GM10266 (cell line): ENCODE measurements at regions not wholly inside any gene's neighbourhood (a gene's known extent, or its start where the extent isn't known, plus 50 kb on each side); places are given as distances from the start of the nearest gene placed in this dataset.

ENCODE experiments used
- DNase-seq: peaks from one replicate; pipeline ENCODE4 v3.0.0; 2012; ENCODE audit errors: extremely low spot score
- TF ChIP-seq, protein P1 (sequence below): IDR thresholded peaks from 2 replicates; pipeline ENCODE4 v1.5.1; 2012; ENCODE audit warnings: mild to moderate bottlenecking, low read depth; ENCODE audit not compliant: control insufficient read depth, insufficient read depth; ENCODE audit errors: missing control alignments

DNA sequence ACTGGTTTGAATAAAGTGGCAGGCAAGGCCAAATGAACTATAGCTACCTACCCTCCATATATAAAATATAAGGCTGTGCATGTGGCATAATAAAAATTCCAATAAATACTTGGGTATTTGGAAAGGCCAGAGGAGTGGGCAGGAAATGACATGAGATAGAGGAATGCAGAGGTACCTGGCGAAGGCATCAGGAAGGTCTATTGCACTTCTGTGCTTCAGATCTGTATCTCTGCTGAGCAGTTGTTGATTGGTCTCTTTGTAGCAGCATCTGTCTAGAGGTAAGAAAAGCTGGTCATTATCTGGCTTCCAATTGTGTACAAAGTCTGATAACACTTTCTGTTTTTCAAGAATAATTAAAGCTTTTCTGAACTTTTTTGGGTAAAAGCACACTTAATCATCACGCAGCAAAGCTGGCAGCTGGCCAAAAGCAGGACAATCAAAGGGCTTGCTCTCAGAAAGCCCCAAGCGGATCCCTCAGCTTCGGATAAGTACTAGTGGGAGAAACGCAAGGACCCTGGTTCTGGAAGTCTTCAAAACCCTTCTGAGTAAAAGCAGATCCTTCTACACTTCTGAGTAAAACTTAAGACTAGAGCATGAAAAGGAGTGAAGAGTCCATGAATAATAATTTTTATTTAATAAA lies 120.1 kb upstream of the TCF21 start:
- no peak for DNase-seq

DNA sequence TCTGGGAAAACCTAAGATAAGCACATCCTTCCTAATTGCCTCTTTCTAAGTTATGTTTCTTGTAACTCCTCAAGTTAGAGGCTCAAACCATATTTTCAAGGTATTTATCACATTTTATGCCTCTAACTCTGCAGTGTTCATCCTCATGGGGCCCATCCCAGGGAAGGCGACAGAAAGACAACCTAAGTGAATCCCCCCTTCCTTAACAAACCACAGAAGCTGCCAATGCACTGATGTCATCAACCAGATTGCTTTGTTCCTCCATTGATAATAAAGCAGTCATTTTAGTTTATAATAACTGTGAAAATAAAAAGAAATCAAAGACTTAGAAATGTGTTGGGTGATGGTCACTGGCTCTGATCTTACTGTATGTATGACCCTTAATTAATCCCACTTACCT lies 119.5 kb upstream of the TCF21 start:
- TF ChIP-seq, protein P1, sequence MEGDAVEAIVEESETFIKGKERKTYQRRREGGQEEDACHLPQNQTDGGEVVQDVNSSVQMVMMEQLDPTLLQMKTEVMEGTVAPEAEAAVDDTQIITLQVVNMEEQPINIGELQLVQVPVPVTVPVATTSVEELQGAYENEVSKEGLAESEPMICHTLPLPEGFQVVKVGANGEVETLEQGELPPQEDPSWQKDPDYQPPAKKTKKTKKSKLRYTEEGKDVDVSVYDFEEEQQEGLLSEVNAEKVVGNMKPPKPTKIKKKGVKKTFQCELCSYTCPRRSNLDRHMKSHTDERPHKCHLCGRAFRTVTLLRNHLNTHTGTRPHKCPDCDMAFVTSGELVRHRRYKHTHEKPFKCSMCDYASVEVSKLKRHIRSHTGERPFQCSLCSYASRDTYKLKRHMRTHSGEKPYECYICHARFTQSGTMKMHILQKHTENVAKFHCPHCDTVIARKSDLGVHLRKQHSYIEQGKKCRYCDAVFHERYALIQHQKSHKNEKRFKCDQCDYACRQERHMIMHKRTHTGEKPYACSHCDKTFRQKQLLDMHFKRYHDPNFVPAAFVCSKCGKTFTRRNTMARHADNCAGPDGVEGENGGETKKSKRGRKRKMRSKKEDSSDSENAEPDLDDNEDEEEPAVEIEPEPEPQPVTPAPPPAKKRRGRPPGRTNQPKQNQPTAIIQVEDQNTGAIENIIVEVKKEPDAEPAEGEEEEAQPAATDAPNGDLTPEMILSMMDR, result no peak
- no peak for DNase-seq

More for the DNA sequence above, 120.1 kb upstream of the TCF21 start:
- TF ChIP-seq, protein P1, result no peak

GRCh38 chr6:133772567-133772966 lies 116.3 kb upstream of the TCF21 start:
- TF ChIP-seq, protein P1, result no peak
- no peak for DNase-seq

- TF ChIP-seq, protein P1, result no peak
- no peak for DNase-seq
Measured at GRCh38 chr6:133773776-133774175, 115.1 kb upstream of the TCF21 start.

DNA sequence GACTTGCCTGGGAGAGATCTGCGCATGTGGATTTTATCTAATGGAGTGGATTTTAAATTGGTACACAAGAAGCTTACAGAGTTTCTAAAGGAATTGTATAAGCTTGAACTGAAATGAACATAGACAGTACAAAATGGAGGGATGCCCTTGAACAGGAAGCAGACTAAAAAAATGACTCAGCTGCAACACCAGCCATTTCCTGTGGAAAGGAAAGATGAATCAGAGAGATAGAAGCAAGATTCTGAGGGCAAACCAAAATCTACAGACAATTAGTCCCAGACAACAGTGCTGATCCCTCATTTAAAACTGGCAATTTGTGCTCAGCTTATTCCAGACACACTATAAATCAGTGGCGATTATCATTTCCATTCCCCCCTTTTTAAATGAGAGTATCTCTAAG lies 114.6 kb upstream of the TCF21 start:
- TF ChIP-seq, protein P1, result no peak
- DNase-seq, result no peak

DNA sequence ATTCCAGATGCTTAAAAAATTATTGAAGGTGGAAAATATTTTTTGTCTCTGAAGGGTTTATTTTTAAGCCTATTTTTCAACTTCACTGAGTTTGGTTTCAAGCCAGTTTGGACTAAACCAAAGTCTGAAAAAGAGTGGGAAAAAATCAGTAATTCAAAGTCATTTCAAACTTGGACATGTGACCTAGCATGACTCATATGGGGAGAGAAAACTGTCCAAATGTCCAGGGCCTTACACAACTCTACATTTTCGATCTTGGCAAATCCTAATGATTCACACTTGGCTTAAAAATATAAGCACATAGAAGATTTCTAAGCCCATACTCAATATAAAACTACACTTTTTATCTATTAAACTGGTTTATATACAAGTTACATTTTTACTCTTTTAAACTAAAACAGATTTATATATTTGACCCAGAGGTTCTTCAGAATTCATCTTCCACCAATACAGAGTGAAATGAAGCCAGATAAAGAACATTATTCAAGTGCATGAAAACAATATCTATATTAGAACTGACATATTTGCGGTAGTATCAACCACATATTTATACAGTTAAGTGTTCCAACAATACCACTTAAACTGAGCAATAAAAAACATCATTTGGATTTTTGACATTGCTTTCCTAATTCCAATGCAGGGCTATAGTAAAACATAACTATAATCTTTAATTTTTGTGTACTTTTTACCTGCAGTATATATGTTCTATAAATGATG lies 110.3 kb upstream of the TCF21 start:
- no peak for DNase-seq
- TF ChIP-seq, protein P1, result no peak
